ENCODE measurements at regions not wholly inside any gene's neighbourhood (a gene's known extent, or its start where the extent isn't known, plus 50 kb on each side); places are given as distances from the start of the nearest gene placed in this dataset.

- no peak for TF ChIP-seq CTCF (IDR thresholded peaks at IDR 0.05)
- TF ChIP-seq POLR2A (IDR thresholded peaks at IDR 0.05): no peak
- H3K4me3 ChIP-seq: no peak overlapping the region
These were observed 119.4 kb upstream of the VGLL2 start for GRCh38 chr6:117145940-117146339.

GRCh38 chr6:117149324-117149723, 116.0 kb upstream of the VGLL2 start:
- Histone ChIP-seq H3K27ac (no peak overlapping the region), H3K36me3 (ENCODE audit: low read depth, missing control alignments) (no peaks in the 10 kb centered on the region), H3K4me1 (no peaks in the 10 kb centered on the region), H3K27me3 (no peaks in the 10 kb centered on the region), H3K9me3 (no peaks in the 10 kb centered on the region), H3K4me3 (no peak overlapping the region)
- no peak for DNase-seq
- 31 to 48% methylated on average over 1 of the region's 1 CpG for WGBS, 2 donors
- TF ChIP-seq CTCF (IDR thresholded peaks at IDR 0.05) (no peak), POLR2A (IDR thresholded peaks at IDR 0.05) (no peak)
- intact Hi-C loops (cut with DNase I; ENCODE audit: low total_unique reads): no loop called here

More at GRCh38 chr6:117145940-117146339, 119.4 kb upstream of the VGLL2 start:
- Histone ChIP-seq H3K4me1 (no peaks in the 10 kb centered on the region), H3K9me3 (no peaks in the 10 kb centered on the region), H3K27me3 (no peaks in the 10 kb centered on the region), H3K27ac (no peak overlapping the region), H3K36me3 (ENCODE audit: low read depth, missing control alignments) (no peaks in the 10 kb centered on the region)
- no peak for DNase-seq
- 56 to 66% methylated on average over 2 of the region's 2 CpGs for WGBS, 2 donors
- intact Hi-C loops (cut with DNase I; ENCODE audit: low total_unique reads): no loop called here

GRCh38 chr6:117156741-117157140, 108.6 kb upstream of the VGLL2 start:
- WGBS, 2 donors: 28 to 31% methylated on average over 1 of the region's 1 CpG
- H3K4me1 ChIP-seq: no peaks in the 10 kb centered on the region
- H3K27me3 ChIP-seq: no peaks in the 10 kb centered on the region
- no peaks in the 10 kb centered on the region for H3K9me3 ChIP-seq
- no peak for DNase-seq
- H3K36me3 ChIP-seq (ENCODE audit: low read depth, missing control alignments): no peaks in the 10 kb centered on the region
- intact Hi-C loops (cut with DNase I; ENCODE audit: low total_unique reads): no loop called here
- H3K4me3 ChIP-seq: no peak overlapping the region
- no peak for TF ChIP-seq POLR2A (IDR thresholded peaks at IDR 0.05)
- no peak for TF ChIP-seq CTCF (IDR thresholded peaks at IDR 0.05)
- no peak overlapping the region for H3K27ac ChIP-seq

- DNase-seq: no peak
- Histone ChIP-seq H3K27ac (no peak overlapping the region), H3K4me3 (no peak overlapping the region), H3K4me1 (no peaks in the 10 kb centered on the region), H3K36me3 (ENCODE audit: low read depth, missing control alignments) (no peaks in the 10 kb centered on the region), H3K9me3 (no peaks in the 10 kb centered on the region), H3K27me3 (no peaks in the 10 kb centered on the region)
- no peak for TF ChIP-seq CTCF (IDR thresholded peaks at IDR 0.05)
- TF ChIP-seq POLR2A (IDR thresholded peaks at IDR 0.05): no peak
- intact Hi-C loops (cut with DNase I; ENCODE audit: low total_unique reads): no loop called here
- 49 to 64% methylated on average over 3 of the region's 3 CpGs for WGBS, 2 donors
These were observed 107.9 kb upstream of the VGLL2 start for GRCh38 chr6:117157448-117157847.

GRCh38 chr6:117165911-117166499, 99.4 kb upstream of the VGLL2 start:
- WGBS, 2 donors: 39 to 42% methylated on average over 2 of the region's 2 CpGs
- intact Hi-C loops (cut with DNase I; ENCODE audit: low total_unique reads): no loop called here
- no peaks in the 10 kb centered on the region for H3K36me3 ChIP-seq (ENCODE audit: low read depth, missing control alignments)
- H3K4me1 ChIP-seq: no peaks in the 10 kb centered on the region
- no peak for TF ChIP-seq CTCF (IDR thresholded peaks at IDR 0.05)
- TF ChIP-seq POLR2A (IDR thresholded peaks at IDR 0.05): no peak
- H3K4me3 ChIP-seq: no peak overlapping the region
- DNase-seq: no peak
- no peak overlapping the region for H3K27ac ChIP-seq
- no peaks in the 10 kb centered on the region for H3K27me3 ChIP-seq
- H3K9me3 ChIP-seq: no peaks in the 10 kb centered on the region

Data from testis (tissue), 2 donors.